ENCODE measurements at regions not wholly inside any gene's neighbourhood (a gene's known extent, or its start where the extent isn't known, plus 50 kb on each side); places are given as distances from the start of the nearest gene placed in this dataset.

GRCh38 chr2:12090072-12090471 lies 343.6 kb downstream of the LPIN1 start:
- DNase-seq = no peak

- no peak for DNase-seq
Measured at GRCh38 chr2:12090590-12090989, 344.2 kb downstream of the LPIN1 start.

- DNase-seq = no peak
Measured at GRCh38 chr2:12091201-12091806, 344.9 kb downstream of the LPIN1 start.

GRCh38 chr2:12094134-12094533 lies 347.7 kb downstream of the LPIN1 start:
- DNase-seq = no peak

GRCh38 chr2:12096051-12096787 lies 349.8 kb downstream of the LPIN1 start:
- DNase-seq = no peak

- DNase-seq = no peak
Measured at GRCh38 chr2:12096788-12097449, 350.5 kb downstream of the LPIN1 start.

- no peak for DNase-seq
Measured at GRCh38 chr2:12097859-12098258, 351.4 kb downstream of the LPIN1 start.

GRCh38 chr2:12099374-12099773 lies 352.9 kb downstream of the LPIN1 start:
- no peak for DNase-seq

- no peak for DNase-seq
Measured at GRCh38 chr2:12102679-12103078, 356.2 kb downstream of the LPIN1 start.

GRCh38 chr2:12105180-12105579 lies 358.7 kb downstream of the LPIN1 start:
- no peak for DNase-seq

GRCh38 chr2:12106440-12107080 lies 360.1 kb downstream of the LPIN1 start:
- no peak for DNase-seq

- DNase-seq = no peak
Measured at GRCh38 chr2:12107321-12107720, 360.9 kb downstream of the LPIN1 start.

GRCh38 chr2:12107939-12108338 lies 361.5 kb downstream of the LPIN1 start:
- no peak for DNase-seq

- no peak for DNase-seq
Measured at GRCh38 chr2:12109363-12110017, 363.1 kb downstream of the LPIN1 start.

- DNase-seq = peak; percentile 27
Measured at GRCh38 chr2:12110074-12110473, 363.6 kb downstream of the LPIN1 start.

- no peak for DNase-seq
Measured at GRCh38 chr2:12110481-12110880, 364.0 kb downstream of the LPIN1 start.

GRCh38 chr2:12113412-12113811 lies 367.0 kb downstream of the LPIN1 start:
- no peak for DNase-seq

GRCh38 chr2:12114816-12115215 lies 368.4 kb downstream of the LPIN1 start:
- no peak for DNase-seq

GRCh38 chr2:12116228-12116750 lies 369.9 kb downstream of the LPIN1 start:
- DNase-seq = no peak

- DNase-seq = no peak
Measured at GRCh38 chr2:12119841-12120240, 373.4 kb downstream of the LPIN1 start.

GRCh38 chr2:12120281-12121150 lies 374.1 kb downstream of the LPIN1 start:
- DNase-seq = no peak

GRCh38 chr2:12124790-12125189 lies 378.4 kb downstream of the LPIN1 start:
- no peak for DNase-seq
